ENCODE measurements at regions not wholly inside any gene's neighbourhood (a gene's known extent, or its start where the extent isn't known, plus 50 kb on each side); places are given as distances from the start of the nearest gene placed in this dataset.

DNA sequence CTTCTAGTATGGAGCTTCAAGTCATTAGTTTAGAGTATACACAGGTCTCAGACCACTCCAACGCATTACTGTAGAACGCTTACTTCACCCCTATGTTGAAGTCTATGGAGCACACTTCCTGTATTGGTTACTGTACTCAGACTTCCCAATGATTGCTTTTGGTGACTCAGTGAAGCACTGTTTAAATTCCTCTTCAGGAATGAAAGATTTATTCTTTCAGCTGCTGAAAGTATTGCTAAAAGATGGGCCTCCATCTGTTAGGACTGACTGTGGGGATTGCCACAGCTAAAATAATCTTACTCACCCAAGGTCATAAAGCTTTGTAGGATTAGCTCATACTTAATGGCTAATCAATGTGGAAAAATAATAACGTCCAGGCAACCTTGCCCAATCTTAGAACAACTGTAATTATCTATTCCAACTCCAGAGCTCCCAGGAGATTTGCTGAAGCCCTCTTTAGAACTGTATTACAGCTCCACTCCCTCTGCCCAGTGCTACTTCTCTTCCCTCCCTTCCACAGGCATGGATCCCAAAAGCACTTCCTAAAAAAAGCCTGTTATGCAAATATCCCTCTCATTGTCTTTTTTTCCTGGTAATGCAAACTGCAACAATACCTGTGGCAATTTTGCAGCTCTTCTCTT is 281.9 kb upstream of the HS3ST1 start:
- TF ChIP-seq POLR2A (IDR thresholded peaks at IDR 0.05): no peak
- TF ChIP-seq, protein P1, sequence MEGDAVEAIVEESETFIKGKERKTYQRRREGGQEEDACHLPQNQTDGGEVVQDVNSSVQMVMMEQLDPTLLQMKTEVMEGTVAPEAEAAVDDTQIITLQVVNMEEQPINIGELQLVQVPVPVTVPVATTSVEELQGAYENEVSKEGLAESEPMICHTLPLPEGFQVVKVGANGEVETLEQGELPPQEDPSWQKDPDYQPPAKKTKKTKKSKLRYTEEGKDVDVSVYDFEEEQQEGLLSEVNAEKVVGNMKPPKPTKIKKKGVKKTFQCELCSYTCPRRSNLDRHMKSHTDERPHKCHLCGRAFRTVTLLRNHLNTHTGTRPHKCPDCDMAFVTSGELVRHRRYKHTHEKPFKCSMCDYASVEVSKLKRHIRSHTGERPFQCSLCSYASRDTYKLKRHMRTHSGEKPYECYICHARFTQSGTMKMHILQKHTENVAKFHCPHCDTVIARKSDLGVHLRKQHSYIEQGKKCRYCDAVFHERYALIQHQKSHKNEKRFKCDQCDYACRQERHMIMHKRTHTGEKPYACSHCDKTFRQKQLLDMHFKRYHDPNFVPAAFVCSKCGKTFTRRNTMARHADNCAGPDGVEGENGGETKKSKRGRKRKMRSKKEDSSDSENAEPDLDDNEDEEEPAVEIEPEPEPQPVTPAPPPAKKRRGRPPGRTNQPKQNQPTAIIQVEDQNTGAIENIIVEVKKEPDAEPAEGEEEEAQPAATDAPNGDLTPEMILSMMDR (IDR thresholded peaks at IDR 0.05): no peak
- Histone ChIP-seq H3K4me3 (no peak overlapping the region), H3K27ac (no peak overlapping the region), H3K27me3 (no peaks in the 10 kb centered on the region), H3K4me1 (replicated peaks in 1 of 2) (no peaks in the 10 kb centered on the region), H3K9me3 (replicated peaks in 1 of 3) (no peaks in the 10 kb centered on the region), H3K36me3 (replicated peaks in 1 of 2) (no peaks in the 10 kb centered on the region)
- 70 to 75% (median 74%) methylated on average over 3 of the region's 3 CpGs for WGBS, 4 donors
- no peak for DNase-seq
- intact Hi-C loops (cut with DNase I): no loop called here

DNA sequence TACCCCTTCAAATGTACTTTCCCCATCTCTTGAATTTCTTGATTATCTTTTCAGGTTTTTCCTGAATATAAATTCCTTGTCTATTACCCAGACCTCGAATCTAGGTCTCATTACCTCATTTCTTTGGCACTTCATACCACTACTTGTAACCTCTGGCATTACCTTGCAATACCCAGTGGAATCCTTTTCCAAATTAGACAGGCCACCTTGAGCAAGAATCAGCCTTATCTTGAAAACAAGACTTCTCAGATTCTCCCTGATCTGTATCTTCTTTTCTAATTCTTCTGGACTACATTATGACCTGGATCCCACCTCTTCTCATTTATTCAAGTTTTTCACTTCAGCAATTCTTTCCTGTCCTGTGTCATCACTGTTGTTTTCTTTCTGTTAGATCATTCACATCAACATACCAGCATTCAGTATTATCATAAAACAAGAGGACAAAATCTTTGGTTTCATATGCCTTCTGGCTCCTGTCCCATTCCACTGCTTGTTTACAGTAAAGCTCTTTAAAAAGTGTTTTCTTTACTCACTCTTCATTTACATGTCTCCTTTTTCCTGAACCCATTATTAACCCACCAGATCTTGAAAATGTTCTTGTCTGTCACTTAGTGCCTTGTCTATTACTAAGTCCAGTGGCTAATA is 275.6 kb upstream of the HS3ST1 start:
- no peaks in the 10 kb centered on the region for H3K9me3 ChIP-seq (replicated peaks in 1 of 3)
- 68 to 80% (median 72%) methylated on average over 1 of the region's 1 CpG for WGBS, 4 donors
- no peak for DNase-seq
- no peaks in the 10 kb centered on the region for H3K27me3 ChIP-seq
- H3K27ac ChIP-seq: no peak overlapping the region
- H3K4me1 ChIP-seq (replicated peaks in 1 of 2): peaks cover 0 to under 1% of the 10 kb centered on the region in 2 donors
- TF ChIP-seq, protein P1 (IDR thresholded peaks at IDR 0.05): no peak
- no peak for TF ChIP-seq POLR2A (IDR thresholded peaks at IDR 0.05)
- H3K36me3 ChIP-seq (replicated peaks in 1 of 2): no peaks in the 10 kb centered on the region
- no peak overlapping the region for H3K4me3 ChIP-seq
- intact Hi-C loops (cut with DNase I): no loop called here

DNA sequence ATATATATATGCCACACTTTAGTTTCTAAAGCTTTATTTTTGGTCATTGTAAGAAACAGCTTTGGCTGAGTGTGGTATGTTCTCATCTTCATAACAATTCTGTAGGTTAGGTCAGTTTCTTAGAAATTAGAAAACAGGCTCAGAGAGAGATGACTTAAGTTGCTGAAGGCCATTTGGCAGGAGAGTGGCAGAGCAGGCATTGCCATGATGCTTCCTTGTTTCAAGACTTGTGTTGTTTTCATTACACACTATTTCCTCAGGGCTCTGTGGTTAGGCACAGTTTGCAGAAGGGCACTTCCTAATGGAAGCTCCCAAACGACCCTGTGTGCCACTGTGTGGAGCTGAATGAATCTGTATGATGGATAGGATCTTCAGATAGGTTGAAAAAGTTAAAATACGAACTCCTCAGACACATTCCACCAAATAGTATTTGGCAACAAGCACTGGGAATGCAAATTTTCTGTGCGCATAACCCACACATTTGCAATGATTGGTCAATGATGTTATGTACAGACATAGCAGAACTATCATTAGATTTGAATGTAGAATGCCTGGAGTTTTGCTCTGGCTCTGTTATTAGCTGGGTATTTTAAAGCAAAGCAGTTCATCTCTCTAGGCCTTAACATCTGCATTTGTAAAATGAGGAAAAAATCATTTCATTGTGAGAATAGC is 274.3 kb upstream of the HS3ST1 start:
- TF ChIP-seq, protein P1 (IDR thresholded peaks at IDR 0.05): no peak
- no peak for TF ChIP-seq POLR2A (IDR thresholded peaks at IDR 0.05)
- intact Hi-C loops (cut with DNase I): no loop called here
- WGBS, 4 donors: 66 to 69% (median 66%) methylated on average over 3 of the region's 3 CpGs

DNA sequence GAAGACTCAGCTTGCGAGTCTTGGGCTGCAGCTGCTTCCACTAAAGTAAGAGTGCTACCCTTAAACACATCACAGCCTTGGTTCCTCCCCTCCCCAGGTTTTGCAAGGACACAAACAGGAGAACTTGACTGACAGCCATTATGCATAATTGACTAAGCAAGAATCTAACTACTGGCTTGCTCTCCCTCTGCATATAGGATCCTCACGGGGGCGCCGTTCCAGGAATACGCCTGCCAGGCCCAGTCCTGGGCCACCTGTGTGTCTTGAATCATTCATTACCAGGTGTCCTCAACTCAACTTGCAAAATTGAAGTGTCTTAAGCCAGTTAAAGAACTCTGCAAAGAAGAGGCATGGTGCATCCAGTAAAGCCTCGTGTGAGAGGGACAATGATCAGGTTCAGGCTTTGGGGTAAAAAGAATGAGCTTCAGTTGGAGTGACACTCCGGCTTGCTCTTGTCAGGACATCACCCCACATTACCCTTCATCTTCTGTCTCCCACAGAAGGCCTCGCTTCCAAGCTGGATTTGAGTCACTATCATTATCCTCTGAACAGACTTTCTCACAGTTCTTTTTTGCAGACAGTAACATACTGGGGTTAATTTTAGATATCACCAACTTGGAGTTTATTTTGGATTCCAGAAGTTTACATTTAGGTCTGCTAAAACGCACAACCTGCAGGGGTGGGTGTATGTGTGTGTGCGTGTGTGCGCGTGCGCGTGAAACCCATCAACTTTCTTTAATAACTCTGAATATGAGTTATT is 273.5 kb upstream of the HS3ST1 start:
- no peak for DNase-seq
- Histone ChIP-seq H3K36me3 (replicated peaks in 1 of 2) (no peaks in the 10 kb centered on the region), H3K27ac (no peak overlapping the region), H3K4me3 (no peak overlapping the region), H3K27me3 (no peaks in the 10 kb centered on the region), H3K4me1 (replicated peaks in 1 of 2) (peaks cover 0 to 7% of the 10 kb centered on the region in 2 donors), H3K9me3 (replicated peaks in 1 of 3) (no peaks in the 10 kb centered on the region)
- TF ChIP-seq, protein P1 (IDR thresholded peaks at IDR 0.05): no peak
- no peak for TF ChIP-seq POLR2A (IDR thresholded peaks at IDR 0.05)
- 88 to 94% (median 91%) methylated on average over 14 of the region's 14 CpGs for WGBS, 4 donors
- intact Hi-C loops (cut with DNase I): no loop called here

More for the DNA sequence above, 274.3 kb upstream of the HS3ST1 start:
- no peaks in the 10 kb centered on the region for H3K9me3 ChIP-seq (replicated peaks in 1 of 3)
- no peak for DNase-seq
- H3K4me1 ChIP-seq (replicated peaks in 1 of 2): peaks cover 0 to 7% of the 10 kb centered on the region in 2 donors
- H3K27me3 ChIP-seq: no peaks in the 10 kb centered on the region
- H3K4me3 ChIP-seq: no peak overlapping the region
- H3K36me3 ChIP-seq (replicated peaks in 1 of 2): no peaks in the 10 kb centered on the region
- no peak overlapping the region for H3K27ac ChIP-seq
